ENCODE measurements at regions not wholly inside any gene's neighbourhood (a gene's known extent, or its start where the extent isn't known, plus 50 kb on each side); places are given as distances from the start of the nearest gene placed in this dataset.

DNA sequence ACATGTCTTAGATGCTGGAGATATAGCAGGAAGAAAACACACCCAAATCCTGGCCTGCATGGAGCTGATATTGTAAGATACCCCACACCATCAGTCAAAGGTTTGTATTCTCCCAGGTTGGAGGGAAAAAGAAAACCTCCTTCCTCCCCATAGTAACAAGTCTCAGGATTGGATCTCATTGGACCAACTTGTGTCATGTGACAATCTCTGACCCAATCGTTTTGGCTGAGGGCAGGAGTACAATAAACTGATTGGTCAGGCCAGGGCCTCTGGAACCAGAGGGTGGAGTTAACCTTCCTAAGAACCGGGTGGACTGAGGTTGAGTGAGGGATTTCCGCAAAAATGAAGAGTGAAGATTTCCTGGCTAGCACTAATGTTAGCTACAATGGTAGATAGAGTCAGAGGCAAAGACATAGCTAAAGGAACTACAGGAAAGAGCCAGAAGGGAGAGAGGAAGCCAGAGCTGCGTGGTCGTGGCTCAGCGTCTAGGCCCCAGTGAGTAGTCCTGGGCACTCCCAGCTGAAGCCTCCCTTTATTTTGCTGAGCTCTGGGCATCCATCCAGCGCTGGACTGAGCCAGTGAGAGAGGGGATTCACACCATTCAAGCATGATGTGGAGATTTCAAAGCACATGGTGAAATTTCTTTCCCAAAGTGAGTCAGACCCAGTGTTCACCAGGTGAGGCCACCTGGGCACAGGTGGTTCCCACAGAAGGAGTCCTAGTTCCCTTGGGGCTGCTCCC, 219.9 kb downstream of the AACS start:
- no peak for TF ChIP-seq ZFX (IDR thresholded peaks at IDR 0.05)
- TF ChIP-seq, protein P1, sequence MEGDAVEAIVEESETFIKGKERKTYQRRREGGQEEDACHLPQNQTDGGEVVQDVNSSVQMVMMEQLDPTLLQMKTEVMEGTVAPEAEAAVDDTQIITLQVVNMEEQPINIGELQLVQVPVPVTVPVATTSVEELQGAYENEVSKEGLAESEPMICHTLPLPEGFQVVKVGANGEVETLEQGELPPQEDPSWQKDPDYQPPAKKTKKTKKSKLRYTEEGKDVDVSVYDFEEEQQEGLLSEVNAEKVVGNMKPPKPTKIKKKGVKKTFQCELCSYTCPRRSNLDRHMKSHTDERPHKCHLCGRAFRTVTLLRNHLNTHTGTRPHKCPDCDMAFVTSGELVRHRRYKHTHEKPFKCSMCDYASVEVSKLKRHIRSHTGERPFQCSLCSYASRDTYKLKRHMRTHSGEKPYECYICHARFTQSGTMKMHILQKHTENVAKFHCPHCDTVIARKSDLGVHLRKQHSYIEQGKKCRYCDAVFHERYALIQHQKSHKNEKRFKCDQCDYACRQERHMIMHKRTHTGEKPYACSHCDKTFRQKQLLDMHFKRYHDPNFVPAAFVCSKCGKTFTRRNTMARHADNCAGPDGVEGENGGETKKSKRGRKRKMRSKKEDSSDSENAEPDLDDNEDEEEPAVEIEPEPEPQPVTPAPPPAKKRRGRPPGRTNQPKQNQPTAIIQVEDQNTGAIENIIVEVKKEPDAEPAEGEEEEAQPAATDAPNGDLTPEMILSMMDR (conservative IDR thresholded peaks at IDR 0.05): no peak
- no peak overlapping the region for H3K27ac ChIP-seq

DNA sequence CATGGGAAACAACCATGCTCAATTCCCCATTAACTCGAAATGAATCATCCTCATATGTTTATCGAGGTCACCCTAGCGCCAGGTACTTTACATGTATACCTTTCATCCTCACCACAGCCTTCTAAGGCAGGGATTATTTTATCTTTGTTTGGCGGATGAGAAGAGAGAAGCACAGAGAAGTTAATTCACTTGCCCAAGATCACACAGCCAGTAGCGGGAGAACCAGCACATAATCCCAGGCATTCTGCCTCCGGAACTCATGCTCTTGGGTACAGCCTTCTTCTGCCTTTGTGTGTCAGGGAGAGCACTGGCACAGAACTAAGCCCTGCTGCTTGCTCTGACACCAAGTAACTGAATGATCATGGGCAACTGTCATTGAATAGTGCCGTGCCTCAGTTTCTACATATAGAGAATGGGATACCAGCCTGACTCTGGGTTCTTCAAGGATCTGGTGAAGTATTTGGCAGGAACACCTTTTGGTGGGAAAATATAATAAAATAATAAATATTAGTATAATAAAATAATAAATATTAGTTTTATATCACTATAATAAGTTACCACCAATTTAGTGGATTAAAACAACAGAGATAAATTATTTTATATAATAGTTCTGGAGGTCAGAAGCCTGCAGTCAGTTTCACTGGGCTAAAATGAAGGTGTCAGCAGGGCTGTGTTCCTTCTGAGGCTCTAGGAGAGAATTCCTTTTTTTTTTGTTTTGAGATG, 220.9 kb downstream of the AACS start:
- TF ChIP-seq, protein P1 (conservative IDR thresholded peaks at IDR 0.05): no peak
- no peak for TF ChIP-seq ZFX (IDR thresholded peaks at IDR 0.05)
- no peak overlapping the region for H3K27ac ChIP-seq

DNA sequence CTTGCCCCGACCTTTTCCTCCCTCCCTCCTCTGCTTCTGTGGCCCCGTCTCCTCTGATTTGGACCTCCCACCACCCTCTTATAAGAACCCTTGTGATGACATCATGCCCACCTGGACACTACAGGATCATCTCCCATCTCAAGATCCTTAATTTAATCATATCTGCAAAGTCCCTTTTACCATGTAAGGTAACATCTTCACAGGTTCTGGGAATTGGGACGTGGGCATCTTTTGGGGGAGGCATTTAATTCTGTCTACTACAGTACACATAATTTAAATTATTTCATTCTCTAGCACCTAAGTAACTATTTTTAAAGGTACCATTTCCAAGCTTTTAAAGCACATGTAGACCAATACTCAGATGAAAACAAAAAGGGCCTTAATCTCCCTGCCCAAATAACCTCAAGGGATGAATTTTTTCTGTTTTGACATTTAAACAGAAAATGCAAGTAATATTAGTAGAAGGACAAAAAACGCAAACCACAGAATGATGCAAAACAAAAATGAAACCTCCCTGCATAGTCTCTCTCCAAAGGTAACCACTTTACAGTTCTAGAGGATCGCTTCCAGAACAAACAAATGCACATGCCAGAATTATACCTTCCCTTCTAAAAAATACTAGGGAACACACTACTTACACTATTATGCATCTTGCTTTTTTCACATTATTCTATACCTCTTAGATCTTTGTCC, 222.1 kb downstream of the AACS start:
- TF ChIP-seq, protein P1 (conservative IDR thresholded peaks at IDR 0.05): no peak
- no peak for TF ChIP-seq ZFX (IDR thresholded peaks at IDR 0.05)
- no peak overlapping the region for H3K27ac ChIP-seq

DNA sequence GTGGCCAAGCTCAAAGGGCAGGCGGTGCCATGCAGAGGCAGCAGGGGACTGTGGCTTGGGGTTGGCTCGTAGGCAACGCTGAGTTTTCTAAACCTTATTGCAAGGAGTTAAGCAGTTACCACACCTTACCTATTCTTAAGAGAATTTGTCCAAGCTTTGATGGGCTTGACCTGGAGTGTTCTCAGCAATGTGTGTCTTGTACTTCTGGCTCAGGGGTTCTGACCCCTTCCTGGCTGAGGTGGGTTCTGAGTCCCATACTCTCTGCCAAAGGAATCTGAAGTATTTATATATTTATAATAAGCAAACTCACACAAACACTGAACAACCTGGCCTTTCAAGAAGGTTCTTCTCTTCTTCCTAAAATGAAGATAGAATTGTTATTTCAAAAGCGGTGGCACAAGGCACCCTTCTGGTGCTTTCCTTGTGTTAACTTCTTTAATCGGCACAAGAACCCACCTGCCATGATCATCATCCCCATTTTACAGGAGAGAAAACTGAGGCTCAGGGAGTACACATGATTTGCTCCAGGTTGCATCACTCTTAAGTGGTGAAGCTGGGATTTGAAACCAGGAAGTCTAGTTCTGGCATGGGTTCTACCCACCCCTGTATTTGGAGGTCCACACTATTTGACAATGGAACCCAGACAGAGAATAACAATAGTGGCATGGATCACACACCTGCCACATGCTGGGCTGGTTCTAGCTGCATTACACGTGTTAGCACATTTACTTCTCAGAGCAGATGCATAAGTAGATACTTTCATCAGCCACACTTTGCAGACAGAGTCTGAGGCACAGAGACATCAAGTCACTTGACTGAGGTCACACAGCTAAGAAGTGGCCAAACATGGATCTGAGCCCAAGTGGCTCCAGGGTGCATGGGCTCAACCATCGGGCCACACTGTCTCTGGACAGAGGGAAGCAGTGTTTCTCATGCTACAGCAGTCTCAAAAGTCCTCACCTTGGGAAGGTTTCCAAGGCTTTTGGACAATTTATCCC, 224.0 kb downstream of the AACS start:
- H3K27ac ChIP-seq: no peak overlapping the region
- TF ChIP-seq, protein P1 (conservative IDR thresholded peaks at IDR 0.05): no peak
- no peak for TF ChIP-seq ZFX (IDR thresholded peaks at IDR 0.05)

DNA sequence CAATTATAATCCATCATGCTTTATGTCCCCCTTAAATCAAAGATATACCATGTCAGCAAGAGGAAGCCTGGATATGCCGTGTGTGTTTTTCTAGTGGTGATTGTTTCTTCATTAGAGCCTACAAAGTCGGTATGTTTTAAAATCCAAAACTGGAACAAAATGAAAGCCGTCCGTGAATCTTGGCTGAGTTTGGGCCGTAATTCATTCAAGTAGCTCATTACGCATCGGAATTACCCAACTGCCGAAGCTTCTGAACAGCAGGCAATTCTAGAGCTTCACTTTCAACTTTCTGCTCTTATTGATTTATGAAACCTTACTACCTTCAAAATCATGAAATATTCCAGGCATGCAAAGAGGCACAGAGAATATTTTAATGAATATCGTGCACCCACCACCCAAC, 224.7 kb downstream of the AACS start:
- no peak overlapping the region for H3K27ac ChIP-seq
- no peak for TF ChIP-seq ZFX (IDR thresholded peaks at IDR 0.05)
- TF ChIP-seq, protein P1 (conservative IDR thresholded peaks at IDR 0.05): no peak

DNA sequence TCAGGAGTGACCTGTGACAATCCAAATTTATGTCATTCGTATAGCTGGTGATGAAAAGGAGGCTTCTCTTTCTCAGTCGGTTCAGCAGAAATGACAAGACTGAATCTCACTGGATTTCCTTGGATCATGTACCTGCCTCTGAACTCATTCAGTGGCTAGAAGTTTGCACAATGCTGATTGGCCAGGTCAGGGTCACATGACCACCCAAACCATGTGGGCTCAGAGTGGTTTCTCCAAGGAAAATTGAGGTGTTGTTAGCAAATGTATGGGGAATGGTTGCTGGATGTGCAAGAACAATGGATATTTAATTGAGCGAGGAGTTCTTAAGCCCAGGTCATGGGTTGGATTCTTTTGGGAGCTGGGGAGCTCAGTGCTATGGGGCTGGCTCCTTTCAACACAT, 227.5 kb downstream of the AACS start:
- no peak overlapping the region for H3K27ac ChIP-seq
- TF ChIP-seq, protein P1 (conservative IDR thresholded peaks at IDR 0.05): no peak
